ENCODE measurements at regions not wholly inside any gene's neighbourhood (a gene's known extent, or its start where the extent isn't known, plus 50 kb on each side); places are given as distances from the start of the nearest gene placed in this dataset.
A peak's percentile ranks its signal among the peaks of the same experiment; 100 is the strongest.

GRCh38 chr1:90834886-90835660, 118.0 kb upstream of the BARHL2 start:
- no peaks in the 10 kb centered on the region for H3K9me3 ChIP-seq (ENCODE audit: control insufficient read depth, insufficient read depth, low read length)
- no peak overlapping the region for H3K27ac ChIP-seq (ENCODE audit: low read length)
- no peaks in the 10 kb centered on the region for H3K36me3 ChIP-seq (ENCODE audit: control insufficient read depth, insufficient read depth, low read length)
- peaks cover 20% of the 10 kb centered on the region for H3K4me1 ChIP-seq (ENCODE audit: control insufficient read depth, insufficient read depth, low read length)
- intact Hi-C loops (cut with micrococcal nuclease): no loop called here
- H3K4me3 ChIP-seq (ENCODE audit: low read length): no peak overlapping the region
- H3K9me3 Mint-ChIP-seq: no peaks in the 10 kb centered on the region
- H3K27ac Mint-ChIP-seq: no peak overlapping the region
- no peaks in the 10 kb centered on the region for H3K36me3 Mint-ChIP-seq
- ATAC-seq: peak in 2 of 3 donors; percentile 31 to 54
- 10% methylated on average over 40 of the region's 40 CpGs for WGBS (ENCODE audit: insufficient coverage)
- H3K27me3 ChIP-seq (ENCODE audit: control insufficient read depth, insufficient read depth, low read length): peaks cover 79% of the 10 kb centered on the region
- no peak for TF ChIP-seq CTCF (IDR thresholded peaks at IDR 0.05)
- H3K4me3 Mint-ChIP-seq: peak overlapping the region; percentile 67
- peak in 1 of 2 donors; percentile 21 for DNase-seq
- H3K27me3 Mint-ChIP-seq (ENCODE audit: low read depth in 2 of 2): peaks cover 83 to 85% of the 10 kb centered on the region in 2 donors
- peaks cover 19 to 28% of the 10 kb centered on the region in 2 donors for H3K4me1 Mint-ChIP-seq

GRCh38 chr1:90834354-90834885, 117.3 kb upstream of the BARHL2 start:
- intact Hi-C loops (cut with micrococcal nuclease): no loop called here
- H3K4me1 Mint-ChIP-seq: peaks cover 19 to 28% of the 10 kb centered on the region in 2 donors
- no peak for TF ChIP-seq CTCF (IDR thresholded peaks at IDR 0.05)
- peaks cover 77% of the 10 kb centered on the region for H3K27me3 ChIP-seq (ENCODE audit: control insufficient read depth, insufficient read depth, low read length)
- peak overlapping the region; percentile 67 for H3K4me3 Mint-ChIP-seq
- peak in 1 of 2 donors; percentile 17 for DNase-seq
- no peaks in the 10 kb centered on the region for H3K36me3 Mint-ChIP-seq
- peak in 1 of 3 donors; percentile 32 for ATAC-seq
- H3K9me3 ChIP-seq (ENCODE audit: control insufficient read depth, insufficient read depth, low read length): no peaks in the 10 kb centered on the region
- H3K27me3 Mint-ChIP-seq (ENCODE audit: low read depth in 2 of 2): peaks cover 80 to 85% of the 10 kb centered on the region in 2 donors
- WGBS (ENCODE audit: insufficient coverage): 10% methylated on average over 22 of the region's 23 CpGs
- no peak overlapping the region for H3K27ac Mint-ChIP-seq
- H3K4me3 ChIP-seq (ENCODE audit: low read length): no peak overlapping the region
- H3K4me1 ChIP-seq (ENCODE audit: control insufficient read depth, insufficient read depth, low read length): peaks cover 20% of the 10 kb centered on the region
- no peaks in the 10 kb centered on the region for H3K36me3 ChIP-seq (ENCODE audit: control insufficient read depth, insufficient read depth, low read length)
- no peaks in the 10 kb centered on the region for H3K9me3 Mint-ChIP-seq
- H3K27ac ChIP-seq (ENCODE audit: low read length): no peak overlapping the region

GRCh38 chr1:90833466-90834110, 116.5 kb upstream of the BARHL2 start:
- Histone ChIP-seq H3K36me3 (ENCODE audit: control insufficient read depth, insufficient read depth, low read length) (no peaks in the 10 kb centered on the region), H3K27ac (ENCODE audit: low read length) (no peak overlapping the region), H3K27me3 (ENCODE audit: control insufficient read depth, insufficient read depth, low read length) (peaks cover 69% of the 10 kb centered on the region), H3K9me3 (ENCODE audit: control insufficient read depth, insufficient read depth, low read length) (no peaks in the 10 kb centered on the region), H3K4me3 (ENCODE audit: low read length) (no peak overlapping the region), H3K4me1 (ENCODE audit: control insufficient read depth, insufficient read depth, low read length) (peaks cover 20% of the 10 kb centered on the region)
- intact Hi-C loops (cut with micrococcal nuclease): no loop called here
- TF ChIP-seq CTCF (IDR thresholded peaks at IDR 0.05): no peak
- Mint-ChIP-seq H3K9me3 (no peaks in the 10 kb centered on the region), H3K4me1 (peaks cover 19 to 28% of the 10 kb centered on the region in 2 donors), H3K27me3 (ENCODE audit: low read depth in 2 of 2) (peaks cover 75 to 89% of the 10 kb centered on the region in 2 donors), H3K4me3 (no peak overlapping the region), H3K27ac (no peak overlapping the region), H3K36me3 (no peaks in the 10 kb centered on the region)
- no peak for DNase-seq
- no peak for ATAC-seq
- WGBS (ENCODE audit: insufficient coverage): 7% methylated on average over 4 of the region's 6 CpGs

Data from natural killer cell (primary cell).